HG03097 (cell line): ENCODE measurements at regions not wholly inside any gene's neighbourhood (a gene's known extent, or its start where the extent isn't known, plus 50 kb on each side); places are given as distances from the start of the nearest gene placed in this dataset.
"Not testable (repeated sequence)": the region's sequence is repeated elsewhere in the genome, so short reads cannot be mapped to it uniquely, and the experiment has no call there.

ENCODE experiments used
- ATAC-seq: cut with Tn5 transposase; IDR thresholded peaks from one replicate; pipeline ENCODE4 v1.9.1; 2021; ENCODE audit not compliant: unreplicated experiment, low FRiP score

GRCh38 chr2:187857826-187858225 lies 303.6 kb upstream of the TFPI start:
- ATAC-seq: no peak

- ATAC-seq: no peak
Measured at GRCh38 chr2:187862715-187863114, 308.5 kb upstream of the TFPI start.

GRCh38 chr2:187865025-187865424 lies 310.8 kb upstream of the TFPI start:
- ATAC-seq: no peak

GRCh38 chr2:187867165-187867564 lies 312.9 kb upstream of the TFPI start:
- ATAC-seq: no peak

- no peak for ATAC-seq
Measured at GRCh38 chr2:187869195-187869594, 315.0 kb upstream of the TFPI start.

GRCh38 chr2:187871506-187871905 lies 317.3 kb upstream of the TFPI start:
- ATAC-seq: no peak

GRCh38 chr2:187873132-187873531 lies 318.9 kb upstream of the TFPI start:
- no peak for ATAC-seq

- ATAC-seq: no peak
Measured at GRCh38 chr2:187874786-187875185, 320.6 kb upstream of the TFPI start.

- no peak for ATAC-seq
Measured at GRCh38 chr2:187875261-187876141, 321.3 kb upstream of the TFPI start.

GRCh38 chr2:187876554-187876953 lies 322.3 kb upstream of the TFPI start:
- ATAC-seq: no peak

- ATAC-seq: no peak
Measured at GRCh38 chr2:187877391-187877790, 323.2 kb upstream of the TFPI start.

- no peak for ATAC-seq
Measured at GRCh38 chr2:187878112-187878511, 323.9 kb upstream of the TFPI start.

GRCh38 chr2:187879491-187879890 lies 325.3 kb upstream of the TFPI start:
- no peak for ATAC-seq

GRCh38 chr2:187884003-187884402 lies 329.8 kb upstream of the TFPI start:
- no peak for ATAC-seq

- ATAC-seq: no peak
Measured at GRCh38 chr2:187890690-187891089, 336.5 kb upstream of the TFPI start.

- no peak for ATAC-seq
Measured at GRCh38 chr2:187900021-187900420, 345.8 kb upstream of the TFPI start.

- ATAC-seq: no peak
Measured at GRCh38 chr2:187906021-187906420, 351.8 kb upstream of the TFPI start.

GRCh38 chr2:187910922-187911321 lies 356.7 kb upstream of the TFPI start:
- ATAC-seq: not testable (repeated sequence)

GRCh38 chr2:187912950-187913349 lies 358.7 kb upstream of the TFPI start:
- no peak for ATAC-seq

- ATAC-seq: no peak
Measured at GRCh38 chr2:187915810-187916209, 361.6 kb upstream of the TFPI start.

- ATAC-seq: no peak
Measured at GRCh38 chr2:187916799-187917198, 362.6 kb upstream of the TFPI start.

GRCh38 chr2:187917535-187917934 lies 363.3 kb upstream of the TFPI start:
- no peak for ATAC-seq
